GM19372 (cell line): ENCODE measurements at regions not wholly inside any gene's neighbourhood (a gene's known extent, or its start where the extent isn't known, plus 50 kb on each side); places are given as distances from the start of the nearest gene placed in this dataset.
"Not testable (repeated sequence)": the region's sequence is repeated elsewhere in the genome, so short reads cannot be mapped to it uniquely, and the experiment has no call there.

Experiments
- ATAC-seq: cut with Tn5 transposase; IDR thresholded peaks from one replicate; pipeline ENCODE4 v1.9.1; 2021; ENCODE audit warnings: mild to moderate bottlenecking, low read depth, moderate library complexity; ENCODE audit not compliant: unreplicated experiment

GRCh38 chr6:156691018-156691417, 86.2 kb upstream of the ARID1B start:
- peak; percentile 54 for ATAC-seq

GRCh38 chr6:156689656-156690055, 87.5 kb upstream of the ARID1B start:
- ATAC-seq = no peak

GRCh38 chr6:156688620-156688971, 88.6 kb upstream of the ARID1B start:
- ATAC-seq = no peak

GRCh38 chr6:156687789-156688619, 89.2 kb upstream of the ARID1B start:
- no peak for ATAC-seq

GRCh38 chr6:156686995-156687788, 90.0 kb upstream of the ARID1B start:
- ATAC-seq = peak; percentile 67

- ATAC-seq = no peak
Measured at GRCh38 chr6:156686301-156686994, 90.7 kb upstream of the ARID1B start.

GRCh38 chr6:156685823-156686222, 91.4 kb upstream of the ARID1B start:
- ATAC-seq = no peak

- no peak for ATAC-seq
Measured at GRCh38 chr6:156683821-156684220, 93.4 kb upstream of the ARID1B start.

GRCh38 chr6:156676721-156677120, 100.5 kb upstream of the ARID1B start:
- ATAC-seq = no peak

- no peak for ATAC-seq
Measured at GRCh38 chr6:156674197-156674596, 103.0 kb upstream of the ARID1B start.

- not testable (repeated sequence) for ATAC-seq
Measured at GRCh38 chr6:156670097-156670496, 107.1 kb upstream of the ARID1B start.

- ATAC-seq = no peak
Measured at GRCh38 chr6:156662025-156662445, 115.1 kb upstream of the ARID1B start.

- ATAC-seq = no peak
Measured at GRCh38 chr6:156660389-156660788, 116.8 kb upstream of the ARID1B start.

- ATAC-seq = no peak
Measured at GRCh38 chr6:156659822-156660198, 117.4 kb upstream of the ARID1B start.

GRCh38 chr6:156658966-156659821, 118.0 kb upstream of the ARID1B start:
- ATAC-seq = no peak

- ATAC-seq = no peak
Measured at GRCh38 chr6:156658186-156658965, 118.8 kb upstream of the ARID1B start.

- ATAC-seq = no peak
Measured at GRCh38 chr6:156657296-156657695, 119.9 kb upstream of the ARID1B start.

- ATAC-seq = no peak
Measured at GRCh38 chr6:156654919-156655918, 122.0 kb upstream of the ARID1B start.
